ENCODE measurements at regions not wholly inside any gene's neighbourhood (a gene's known extent, or its start where the extent isn't known, plus 50 kb on each side); places are given as distances from the start of the nearest gene placed in this dataset.

DNA sequence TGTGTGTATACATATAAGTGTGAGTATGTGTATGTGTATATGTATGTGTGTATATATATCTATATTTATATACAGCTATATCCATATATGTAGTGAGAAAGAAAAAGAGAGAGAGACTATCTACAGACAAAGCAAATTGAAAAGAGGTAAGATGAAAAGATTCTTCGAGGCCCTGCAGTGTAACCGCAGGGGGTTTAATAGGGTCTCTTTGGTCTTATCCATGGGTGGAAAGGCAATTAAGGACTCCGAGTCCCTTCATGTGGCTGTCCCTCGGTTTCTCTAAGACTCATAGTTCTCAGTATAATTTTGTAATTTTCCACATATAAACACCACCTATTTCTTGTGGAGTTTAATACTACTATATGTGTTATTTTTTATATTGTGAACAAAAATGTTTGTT, 50.6 kb upstream of the JAZF1 start:
- no peak for FAIRE-seq

DNA sequence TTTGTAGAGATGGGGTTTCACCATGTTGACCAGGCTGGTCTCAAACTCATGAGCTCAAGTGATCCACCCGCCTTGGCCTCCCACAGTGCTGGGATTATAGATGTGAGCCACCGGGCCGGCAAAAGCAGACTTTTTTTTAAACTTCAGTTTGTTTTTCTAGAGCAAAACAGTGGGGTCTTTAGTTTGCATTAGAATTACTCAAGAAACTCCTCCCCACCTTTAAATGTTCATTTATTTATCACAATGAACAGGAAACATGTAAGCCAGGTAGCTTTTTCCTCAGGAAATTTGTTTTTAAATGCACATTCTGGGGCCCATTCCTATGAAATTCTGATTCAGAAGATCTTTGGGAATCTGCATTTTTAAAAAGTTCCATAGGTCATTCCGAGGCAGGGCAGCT, 56.0 kb upstream of the JAZF1 start:
- FAIRE-seq: no peak

DNA sequence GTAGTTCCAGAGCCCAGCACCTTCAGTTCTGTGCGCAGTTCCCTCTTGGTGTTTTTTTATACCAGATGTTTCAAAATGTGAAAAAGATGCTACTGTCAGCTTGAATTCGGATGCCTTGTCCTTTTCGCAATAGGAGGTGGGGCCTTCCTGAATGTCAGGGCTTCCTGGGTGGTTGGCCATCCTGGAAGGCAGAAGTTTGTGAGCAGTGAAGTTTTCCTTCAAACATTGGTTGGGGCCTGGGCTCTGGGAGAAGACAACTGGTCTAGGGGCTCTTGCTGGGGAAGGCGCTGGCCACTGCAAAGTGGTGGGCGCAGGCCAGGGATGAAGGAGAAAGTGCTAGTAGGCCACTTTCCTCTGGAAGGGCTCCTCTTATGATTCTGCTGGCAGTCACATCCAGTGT, 56.8 kb upstream of the JAZF1 start:
- no peak for FAIRE-seq

DNA sequence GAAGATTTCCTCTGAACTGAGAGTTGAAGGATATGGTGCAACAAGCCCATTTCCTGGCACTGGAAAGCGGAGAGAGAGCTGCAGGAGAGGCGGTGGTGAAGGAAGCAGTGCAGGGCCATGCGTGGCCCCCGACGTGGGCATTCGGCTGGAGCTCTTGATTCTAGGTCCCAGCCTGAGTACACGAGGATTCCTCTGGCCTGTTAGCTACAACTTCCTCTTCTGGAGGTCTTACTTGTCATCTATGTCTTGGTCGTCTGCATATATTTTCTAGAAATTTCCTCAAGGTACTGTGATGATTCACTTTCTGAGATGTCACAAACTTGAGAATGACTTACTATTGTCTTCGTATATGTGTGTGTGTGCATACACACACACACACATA, 59.2 kb upstream of the JAZF1 start:
- FAIRE-seq: no peak

DNA sequence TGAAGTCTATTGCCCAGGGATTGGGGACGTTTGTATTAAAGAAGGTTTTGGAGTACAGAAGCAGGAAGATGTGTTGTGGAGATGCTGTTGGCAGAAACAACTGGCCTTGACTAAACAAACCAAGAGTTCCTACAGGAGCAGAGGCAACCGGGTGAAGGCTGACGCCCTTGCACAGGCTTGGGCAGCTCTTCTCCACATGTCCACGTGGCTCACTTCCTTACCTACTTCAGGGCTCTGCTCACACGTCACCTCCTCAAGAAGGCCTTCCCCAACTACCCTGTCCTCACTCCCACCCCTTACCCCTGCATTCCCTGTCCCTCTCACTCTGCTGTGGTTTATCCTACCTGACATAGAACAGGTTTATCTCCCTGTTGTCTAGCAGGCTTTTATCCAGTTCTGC, 59.9 kb upstream of the JAZF1 start:
- no peak for FAIRE-seq

DNA sequence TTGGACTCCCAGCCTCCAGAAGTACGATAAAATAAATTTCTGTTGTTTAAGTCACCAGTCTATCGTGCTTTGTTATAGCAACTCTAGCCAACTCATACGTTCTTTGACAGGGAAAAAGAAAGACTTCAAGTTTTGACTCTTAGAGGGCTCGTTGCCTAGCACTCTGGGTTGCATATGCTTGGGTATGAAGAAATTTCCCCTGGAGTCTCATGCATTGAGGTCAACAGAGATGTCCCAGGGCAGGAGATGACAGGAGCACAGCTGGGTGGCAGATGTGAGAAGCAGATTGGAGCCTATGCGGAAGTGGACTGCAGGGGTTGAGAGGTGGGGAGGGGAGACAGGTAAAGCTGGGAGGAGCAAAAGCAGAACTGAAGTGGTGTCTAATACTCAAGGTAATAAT, 63.3 kb upstream of the JAZF1 start:
- no peak for FAIRE-seq

DNA sequence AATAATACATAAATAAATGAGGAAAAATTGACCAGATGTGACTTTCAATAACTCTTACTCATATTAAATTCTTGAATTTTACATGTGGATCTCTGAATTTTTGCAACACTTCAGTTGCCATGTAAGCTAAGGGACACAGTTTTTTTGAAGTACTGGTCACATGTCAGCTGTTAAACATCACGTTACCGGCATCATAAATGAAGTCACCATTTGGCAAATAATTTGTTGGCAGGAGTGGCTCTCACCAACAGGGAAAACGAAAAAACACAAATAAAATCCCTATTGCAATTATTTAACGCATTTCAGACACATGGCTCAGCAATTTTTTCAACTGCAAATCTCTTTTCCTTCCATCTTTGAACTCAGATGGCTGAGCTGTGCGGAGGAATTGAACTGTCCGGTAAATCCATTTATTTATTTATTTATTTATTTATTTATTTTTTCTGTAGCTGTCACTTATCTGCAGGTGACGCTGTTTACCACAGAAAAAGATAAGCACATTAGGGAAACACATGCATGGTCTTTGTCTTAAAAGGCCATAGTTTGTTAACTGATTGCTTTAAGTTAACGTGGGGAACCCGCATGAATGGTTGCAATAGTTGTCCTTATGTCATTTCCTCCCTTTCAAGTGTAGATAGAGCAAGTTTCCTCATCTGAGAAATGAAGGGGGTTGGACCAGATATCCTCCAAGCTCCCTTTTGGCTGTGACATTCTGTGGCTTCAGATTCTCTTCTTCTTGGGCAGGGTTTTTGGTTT, 64.7 kb upstream of the JAZF1 start:
- no peak for FAIRE-seq

DNA sequence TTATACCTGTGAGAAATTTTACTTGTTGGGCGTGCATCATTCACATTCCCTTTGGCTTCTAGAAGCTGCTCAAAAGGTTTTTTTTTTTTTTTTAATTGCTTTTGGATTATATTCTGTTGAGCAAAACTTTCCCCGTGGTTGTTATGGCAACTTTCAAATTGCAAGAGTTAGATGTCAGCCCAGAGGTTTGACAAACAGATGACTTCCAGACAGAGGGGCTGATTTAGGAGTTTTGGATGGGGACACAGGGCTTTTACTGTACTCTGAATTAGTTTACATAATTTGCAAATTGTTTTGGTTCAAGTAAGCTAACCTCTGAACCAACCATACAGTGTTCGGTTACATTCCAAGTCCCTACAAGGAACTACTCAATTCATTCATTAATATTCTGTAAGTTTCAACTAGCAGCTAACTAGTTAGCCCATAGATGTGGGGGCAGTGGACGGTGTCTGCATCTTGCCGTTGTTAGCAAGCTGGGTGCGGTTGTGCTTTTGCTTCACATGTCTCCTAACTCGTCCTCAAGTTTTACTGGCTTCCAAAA, 66.4 kb upstream of the JAZF1 start:
- no peak for FAIRE-seq

DNA sequence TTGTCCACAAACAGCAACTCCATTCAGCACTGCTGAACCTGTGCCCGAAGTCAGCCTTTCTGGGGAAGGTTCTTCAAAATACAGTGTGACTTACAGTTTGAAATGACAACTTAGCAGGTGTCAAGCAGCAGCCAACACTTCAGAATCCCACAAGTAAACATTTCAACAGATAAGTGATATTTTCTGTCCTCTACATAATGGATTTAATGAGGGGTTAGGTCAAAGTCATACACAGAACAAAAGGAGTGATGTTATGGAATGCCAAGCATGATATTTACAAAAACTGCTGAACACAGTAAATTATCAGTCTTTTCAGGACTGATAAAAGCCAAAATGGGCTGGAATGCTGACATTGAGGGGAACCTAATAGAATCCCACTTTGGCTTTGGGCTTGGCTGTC, 77.6 kb upstream of the JAZF1 start:
- no peak for FAIRE-seq

DNA sequence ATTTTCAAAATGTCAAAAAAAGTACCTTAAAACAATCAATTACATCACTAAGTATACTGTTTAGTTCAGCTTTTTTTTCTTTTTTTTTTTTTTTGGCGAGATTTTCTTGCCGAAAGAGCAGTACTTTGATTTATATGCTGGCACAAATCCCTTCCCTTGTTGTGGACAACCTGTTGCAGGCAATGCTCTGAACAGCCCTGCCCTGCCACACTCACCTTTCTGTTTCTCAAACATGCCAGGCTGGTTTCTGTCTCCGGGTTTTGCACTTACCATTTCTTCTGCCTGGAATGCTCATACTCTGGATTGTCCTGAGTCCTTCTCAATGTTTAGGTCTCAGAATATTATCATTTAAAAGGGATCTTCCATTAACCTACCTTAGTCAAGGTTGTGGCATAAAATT, 80.4 kb upstream of the JAZF1 start:
- no peak for FAIRE-seq

DNA sequence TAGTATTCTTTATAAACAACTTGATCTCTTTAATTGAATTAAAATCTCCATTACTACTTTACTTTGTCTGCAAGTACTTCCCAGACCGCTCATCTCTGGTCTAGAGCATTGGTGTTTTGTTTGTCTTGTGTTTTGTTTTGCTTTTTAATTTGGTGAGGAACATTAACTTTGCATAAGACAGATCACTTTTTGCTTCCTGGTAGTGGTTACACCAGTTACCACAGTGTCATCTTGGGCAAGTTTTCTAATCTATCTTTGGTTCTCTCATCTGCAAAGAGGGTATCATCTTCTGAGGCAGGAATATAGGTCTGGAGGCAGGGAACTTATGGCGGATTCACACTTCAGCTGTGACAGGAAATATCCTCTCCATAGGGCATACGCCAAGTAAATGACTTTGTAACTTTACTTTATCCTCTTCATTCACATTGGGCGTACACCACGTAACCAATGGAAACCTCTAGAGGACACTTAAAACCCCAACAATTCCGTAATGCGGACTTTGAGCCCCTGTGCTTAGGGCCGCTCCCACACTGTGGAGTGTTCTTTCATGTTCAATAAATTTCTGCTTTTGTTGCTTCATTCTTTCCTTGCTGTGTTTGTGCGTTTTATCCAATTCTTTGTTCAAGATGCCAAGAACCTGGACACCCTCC, 83.2 kb upstream of the JAZF1 start:
- FAIRE-seq: no peak

DNA sequence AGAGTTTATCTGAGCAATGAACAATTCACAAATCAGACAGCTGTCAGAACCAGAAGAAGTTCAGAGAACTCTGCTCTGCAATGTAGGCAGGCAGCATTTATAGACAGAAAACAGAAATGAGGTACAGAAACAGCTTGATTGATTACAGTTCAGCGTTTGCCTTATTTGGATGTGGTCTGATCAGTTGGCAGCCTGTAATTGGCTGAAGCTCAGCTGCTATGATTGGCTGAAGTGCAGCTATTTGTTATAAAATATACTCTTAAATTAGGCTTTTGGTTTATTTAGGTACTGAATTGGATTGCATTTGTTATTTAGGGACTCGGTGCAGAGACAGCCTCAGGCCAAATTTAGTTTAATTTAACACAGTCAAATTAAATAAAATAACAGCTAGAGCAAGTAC, 85.8 kb upstream of the JAZF1 start:
- FAIRE-seq: no peak

DNA sequence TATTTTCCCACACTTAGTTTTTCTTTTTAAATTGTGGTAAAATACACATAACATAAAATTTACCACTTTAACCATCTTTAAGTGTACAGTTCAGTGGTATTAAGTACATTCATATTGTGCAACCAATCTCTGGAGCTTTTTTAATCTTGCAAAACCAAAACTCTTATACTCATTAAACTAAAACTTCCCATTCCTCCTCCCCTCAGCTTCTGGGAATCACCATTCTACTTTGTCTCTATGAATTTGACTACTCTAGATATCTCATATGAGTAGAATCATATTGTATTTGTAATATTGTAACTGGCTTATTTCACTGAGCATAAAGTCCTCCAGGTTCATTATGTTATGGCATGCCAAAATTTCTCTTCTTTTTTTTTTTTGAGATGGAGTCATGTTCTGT, 86.4 kb upstream of the JAZF1 start:
- peak; percentile 23 for FAIRE-seq

DNA sequence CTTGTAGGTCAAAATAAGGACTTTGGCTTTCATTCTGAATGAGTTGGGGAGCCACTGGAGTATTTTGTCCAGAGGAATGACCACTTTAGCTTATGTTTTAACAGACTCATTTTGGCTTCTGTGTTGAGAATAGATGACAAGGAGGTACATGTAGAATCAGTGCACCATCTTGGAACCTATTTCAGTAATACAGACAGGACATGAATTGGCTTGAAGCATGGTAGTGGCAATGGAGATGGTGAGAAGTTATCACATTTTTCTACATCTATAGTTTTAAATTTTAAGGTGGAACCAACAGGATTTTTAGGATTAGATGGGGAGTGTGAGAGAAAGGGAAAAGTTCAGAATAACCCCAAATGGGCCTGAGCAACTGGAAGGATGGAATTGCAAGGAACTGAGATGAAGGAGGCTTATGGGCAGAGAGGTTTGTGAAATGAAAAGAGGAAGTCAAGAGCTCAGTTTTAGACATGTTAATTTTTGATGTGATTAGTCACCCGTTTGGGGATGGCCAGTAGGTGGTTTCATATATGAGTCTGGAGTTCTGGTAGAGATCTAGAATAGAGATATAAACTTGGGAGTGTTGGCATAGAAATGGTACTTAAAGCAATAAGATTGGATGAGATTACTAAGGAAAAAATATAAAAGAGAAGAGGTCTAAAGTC, 89.2 kb upstream of the JAZF1 start:
- no peak for FAIRE-seq

DNA sequence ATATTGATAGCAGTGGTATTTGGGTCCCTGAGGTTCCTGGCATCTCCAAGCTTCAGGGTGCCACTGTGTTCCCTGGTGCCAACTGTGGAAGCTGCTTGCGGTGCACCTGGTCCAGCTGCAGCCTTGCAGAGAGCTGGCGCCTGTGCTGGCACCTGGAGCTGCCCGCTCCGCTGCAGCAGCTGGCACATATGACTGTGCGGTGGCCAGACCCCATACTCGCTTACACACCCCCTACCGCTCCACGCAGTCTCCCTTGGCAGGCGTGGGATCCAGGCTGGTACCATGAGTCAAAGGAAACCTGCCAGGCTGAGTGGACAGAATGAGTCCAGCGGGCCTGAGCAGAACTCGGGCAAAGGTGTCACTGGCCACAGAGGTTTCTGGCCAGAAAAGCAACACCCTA, 89.9 kb upstream of the JAZF1 start:
- FAIRE-seq: no peak

DNA sequence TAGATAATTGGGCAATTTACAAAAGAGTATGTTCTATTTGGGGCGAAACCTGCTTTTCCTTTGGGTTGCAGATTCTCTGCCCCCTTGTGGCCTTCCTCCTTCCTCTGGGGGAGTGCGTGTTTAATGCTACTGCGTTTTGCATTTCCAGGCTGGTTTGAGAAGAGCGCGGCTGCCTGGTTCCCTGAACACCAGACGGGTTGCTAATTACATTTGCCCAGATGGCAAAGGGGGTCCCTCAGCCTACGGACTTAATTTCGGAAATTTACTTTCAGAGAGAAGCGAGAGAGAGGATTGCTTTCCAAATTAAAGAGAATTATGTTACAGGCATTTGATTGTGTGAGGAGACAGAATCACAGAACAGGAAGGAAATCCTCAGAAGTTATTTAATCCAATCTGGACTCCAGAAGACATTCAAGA, 91.9 kb upstream of the JAZF1 start:
- FAIRE-seq: peak; percentile 39

DNA sequence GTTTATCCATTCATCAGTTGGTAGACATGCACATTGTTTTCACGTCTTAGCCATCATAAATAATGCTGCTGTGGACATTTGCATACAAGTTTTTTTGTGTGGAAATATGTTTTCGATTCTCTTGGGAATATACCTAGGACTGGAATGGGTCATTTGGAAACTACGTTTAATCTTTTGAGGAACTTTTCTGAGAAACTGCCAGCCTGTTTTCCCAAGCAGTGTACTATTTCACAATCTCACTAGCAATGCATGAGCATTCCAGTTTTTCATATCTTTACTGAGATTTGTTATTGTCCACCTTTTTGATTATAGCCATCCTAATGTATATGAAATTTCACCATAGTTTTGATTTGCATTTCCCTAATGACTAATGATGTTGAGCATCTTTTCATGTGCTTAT, 95.7 kb upstream of the JAZF1 start:
- no peak for FAIRE-seq

DNA sequence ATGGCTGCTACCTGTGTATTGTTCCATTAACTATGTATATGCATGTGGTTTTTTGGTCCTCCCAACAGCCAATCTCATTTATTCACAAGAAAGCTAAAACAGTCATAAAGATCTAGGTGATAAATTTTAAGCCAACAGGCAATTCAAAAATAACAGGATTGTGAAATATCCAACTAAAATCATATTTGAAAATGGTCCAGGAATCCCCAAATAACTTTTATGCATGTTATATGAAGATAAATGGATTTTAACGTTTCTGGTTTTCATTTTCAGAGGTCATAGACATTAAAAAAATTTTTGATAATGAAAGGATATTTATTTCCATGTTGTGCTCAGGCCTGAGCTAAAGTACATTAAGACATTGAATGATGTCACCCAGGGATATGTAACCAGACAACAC, 96.8 kb upstream of the JAZF1 start:
- no peak for FAIRE-seq

DNA sequence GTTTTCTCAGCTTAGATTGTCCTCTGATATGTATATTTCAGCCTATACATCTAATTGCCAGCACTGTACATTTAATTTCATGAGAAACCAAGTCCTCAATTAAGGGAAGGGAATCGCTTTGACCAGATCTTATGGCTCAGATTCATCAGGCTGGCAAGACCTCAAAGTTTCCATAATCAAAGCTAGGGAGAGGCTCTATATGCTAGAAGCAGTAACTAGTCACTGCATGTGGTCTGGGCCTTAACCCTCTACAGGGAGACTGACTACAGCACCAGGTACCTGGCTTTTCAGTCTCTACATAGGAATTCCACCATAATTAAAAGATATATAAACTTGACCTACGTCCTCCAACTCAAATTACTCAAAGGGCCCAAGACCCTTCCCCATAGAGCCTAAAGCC, 97.4 kb upstream of the JAZF1 start:
- no peak for FAIRE-seq

DNA sequence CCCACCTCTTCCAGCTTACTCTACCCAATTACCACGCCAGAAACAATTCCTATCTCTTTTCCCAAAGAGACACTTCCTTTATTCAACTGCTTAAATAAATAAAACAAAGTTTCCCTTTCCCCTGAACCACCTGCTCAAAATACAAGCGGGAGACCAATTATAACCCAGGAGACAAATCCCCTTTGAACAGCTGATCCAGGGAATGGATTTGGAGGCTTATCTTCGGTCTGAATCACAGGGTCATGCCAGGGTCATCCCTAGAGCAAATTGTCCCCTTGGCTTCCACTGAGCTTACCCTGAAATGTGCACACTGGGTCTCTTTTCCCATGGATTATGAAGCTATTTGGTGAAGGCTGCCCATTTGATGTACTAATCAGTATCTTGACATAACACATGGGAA, 99.9 kb upstream of the JAZF1 start:
- FAIRE-seq: no peak

DNA sequence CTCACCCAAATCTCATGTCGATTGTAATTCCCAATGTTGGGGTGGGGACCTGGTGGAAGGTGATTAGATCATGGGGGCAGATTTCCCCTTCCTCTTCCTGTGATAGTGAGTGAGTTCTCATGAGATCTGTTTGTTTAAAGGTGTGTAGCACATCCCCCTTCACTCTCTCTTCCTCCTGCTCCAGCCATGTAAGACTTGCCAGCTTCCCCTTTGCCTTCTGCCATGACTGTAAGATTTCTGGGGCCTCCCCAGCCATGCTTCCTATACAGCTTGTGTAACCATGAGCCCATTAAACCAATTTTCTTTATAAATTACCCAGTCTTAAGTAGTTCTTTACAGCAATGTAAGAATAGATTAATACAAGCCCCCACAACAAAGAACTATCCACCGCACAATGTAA, 109.9 kb upstream of the JAZF1 start:
- no peak for FAIRE-seq

DNA sequence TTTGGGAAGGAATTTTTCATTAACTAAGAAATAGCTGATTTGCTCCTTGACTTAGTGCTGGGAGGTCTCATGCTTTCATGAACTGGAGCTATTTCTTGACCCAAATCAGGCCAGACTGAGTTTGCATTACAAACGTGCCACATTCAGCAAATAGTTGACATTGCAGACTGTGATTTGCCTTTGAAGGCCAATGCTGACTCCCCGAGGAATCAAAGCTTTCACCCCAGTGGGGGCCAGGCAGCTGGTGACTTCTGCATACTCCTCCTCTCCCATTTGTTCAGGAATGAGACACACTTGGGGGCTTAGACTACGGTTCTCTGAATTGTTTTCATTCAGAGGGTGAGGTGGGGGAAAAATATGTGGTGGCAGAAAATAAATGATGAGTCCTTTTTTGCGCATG, 111.0 kb upstream of the JAZF1 start:
- no peak for FAIRE-seq

DNA sequence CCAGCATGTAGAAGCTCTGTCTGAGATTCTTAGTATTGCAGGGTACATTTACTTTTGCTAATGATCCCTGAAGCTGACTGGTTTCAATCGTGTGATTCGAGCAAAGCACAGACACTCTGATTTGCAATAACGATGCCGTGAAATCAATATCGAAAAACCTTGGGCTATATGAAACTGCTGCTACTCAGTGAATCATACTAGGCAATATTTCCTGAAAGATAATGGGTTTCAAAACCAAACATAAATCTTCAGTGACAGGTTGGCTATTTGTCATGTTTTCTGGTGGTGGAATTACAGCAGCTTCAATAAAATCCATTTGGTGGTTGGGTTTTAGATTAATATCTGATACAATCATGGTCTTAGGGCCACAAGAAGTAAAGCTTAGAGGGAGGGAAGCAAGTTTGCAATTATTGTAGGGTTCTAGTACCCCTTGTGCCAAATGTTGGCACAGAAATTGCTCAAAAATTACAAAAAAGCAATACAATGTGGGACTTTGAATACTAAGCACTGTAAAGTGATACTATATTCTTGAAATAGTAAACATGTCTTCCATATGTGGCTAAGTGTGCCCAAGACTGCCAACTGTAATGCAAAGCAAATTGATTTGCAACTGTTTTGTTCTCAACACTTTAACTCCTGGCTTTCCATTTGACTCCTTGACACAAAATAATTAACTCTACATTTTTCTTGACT, 112.4 kb upstream of the JAZF1 start:
- FAIRE-seq: no peak

DNA sequence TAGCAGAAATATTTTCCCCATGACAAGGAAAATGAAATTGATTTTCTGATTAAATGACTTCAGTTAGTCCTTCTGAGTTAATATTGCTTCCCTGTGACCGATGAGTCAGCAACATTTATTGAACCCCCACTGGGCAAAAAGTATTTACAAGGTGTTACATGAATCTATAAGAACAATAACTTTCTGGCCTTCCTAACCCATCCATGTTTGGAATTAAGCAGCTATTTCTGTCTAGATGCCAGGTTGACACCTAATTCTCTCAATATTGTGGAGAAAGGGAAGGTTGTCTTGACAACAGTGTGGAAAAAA, 112.9 kb upstream of the JAZF1 start:
- no peak for FAIRE-seq
